Fibroblast of lung (primary cell): ENCODE measurements at regions not wholly inside any gene's neighbourhood (a gene's known extent, or its start where the extent isn't known, plus 50 kb on each side); places are given as distances from the start of the nearest gene placed in this dataset.
A peak's percentile ranks its signal among the peaks of the same experiment; 100 is the strongest.

Experiments
- DNase-seq, 2 donors: peaks; one replicate each; pipeline versions ENCODE4 v3.0.0 to v3.0.0-alpha.2; 2010; ENCODE audit warnings: low read depth in 2 of 2
- H2AFZ ChIP-seq: 2 replicates; pipeline ENCODE4 v1.5.1; 2012; ENCODE audit warnings: low read length, control low read depth, inconsistent platforms
- H3K27ac ChIP-seq: 2 replicates; pipeline ENCODE4 v1.5.1; 2011; ENCODE audit warnings: low read length, control low read depth; ENCODE audit not compliant: insufficient read depth
- H3K27me3 ChIP-seq: 2 replicates; pipeline ENCODE4 v1.5.1; 2011; ENCODE audit warnings: mild to moderate bottlenecking, low read length; ENCODE audit not compliant: control insufficient read depth, insufficient read depth
- H3K36me3 ChIP-seq: 2 replicates; pipeline ENCODE4 v1.5.1; 2011; ENCODE audit warnings: low read length; ENCODE audit not compliant: control insufficient read depth, insufficient read depth
- H3K4me1 ChIP-seq: 2 replicates; pipeline ENCODE4 v1.5.1; 2011; ENCODE audit warnings: low read length; ENCODE audit not compliant: control insufficient read depth, insufficient read depth; ENCODE audit errors: extremely low read depth
- H3K4me2 ChIP-seq: 2 replicates; pipeline ENCODE4 v1.5.1; 2011; ENCODE audit warnings: low read length, control low read depth; ENCODE audit not compliant: insufficient read depth; ENCODE audit errors: extremely low read depth
- H3K4me3 ChIP-seq, 4 experiments: fragments of 200-600 bp in 1 of 4; sonication (generic) in 1 of 4; replicated peaks in 1 of 4; 2 replicates each; pipeline ENCODE4 v1.5.1; 2011 to 2016; ENCODE audit warnings: low read length in 4 of 4, low read depth in 3 of 4, mild to moderate bottlenecking in 3 of 4, control low read depth in 2 of 4, inconsistent platforms in 1 of 4, mixed read lengths in 1 of 4; ENCODE audit not compliant: insufficient read depth in 1 of 4; ENCODE audit errors: control extremely low read depth in 1 of 4
- H3K79me2 ChIP-seq: 2 replicates; pipeline ENCODE4 v1.5.1; 2012; ENCODE audit warnings: mild to moderate bottlenecking, low read length, inconsistent platforms; ENCODE audit not compliant: control insufficient read depth, insufficient read depth
- H3K9ac ChIP-seq: 2 replicates; pipeline ENCODE4 v1.5.1; 2011; ENCODE audit warnings: mild to moderate bottlenecking, low read length, control low read depth; ENCODE audit not compliant: insufficient read depth
- H3K9me3 ChIP-seq: 2 replicates; pipeline ENCODE4 v1.5.1; 2012; ENCODE audit warnings: low read depth, low read length; ENCODE audit not compliant: control insufficient read depth, insufficient read depth
- H4K20me1 ChIP-seq: 2 replicates; pipeline ENCODE4 v1.5.1; 2011; ENCODE audit warnings: low read length; ENCODE audit not compliant: control insufficient read depth, insufficient read depth; ENCODE audit errors: extremely low read depth
- EZH2 ChIP-seq: IDR thresholded peaks from 2 replicates; pipeline ENCODE4 v1.5.1; 2012; ENCODE audit warnings: low read length, control low read depth, mild to moderate bottlenecking; ENCODE audit errors: missing control alignments
- TF ChIP-seq, protein P1 (sequence below), 2 donors: IDR thresholded peaks in 1 of 2; conservative IDR thresholded peaks in 1 of 2; 1 replicate in 1 of 2; 2 replicates in 1 of 2; pipeline ENCODE4 v1.5.1; 2011 to 2012; ENCODE audit warnings: low read length in 2 of 2, control low read depth in 1 of 2, inconsistent platforms in 1 of 2, low read depth in 1 of 2, mild to moderate bottlenecking in 1 of 2

DNA sequence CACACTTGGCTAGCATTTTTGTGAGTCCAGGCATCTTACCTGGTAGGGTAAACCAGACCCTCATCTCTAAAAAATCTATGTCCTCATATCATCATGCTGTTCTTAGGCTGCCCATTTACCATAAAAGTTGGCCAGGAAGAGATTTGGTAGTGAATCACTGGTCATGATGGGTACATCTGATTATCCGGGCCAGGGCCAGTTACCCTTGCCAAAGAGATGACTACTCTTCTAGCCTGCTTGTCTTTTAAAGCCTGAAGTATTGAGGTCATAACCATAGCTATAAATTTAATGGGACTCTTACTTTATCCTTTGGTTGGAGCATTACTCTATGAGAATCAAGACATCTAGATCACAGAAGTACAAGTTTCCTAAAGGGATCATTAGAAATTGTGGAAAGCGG, 276.8 kb downstream of the TENT5A start:
- DNase-seq: no peak
- H3K79me2 ChIP-seq: no peaks in the 10 kb centered on the region
- no peak overlapping the region for H3K4me3 ChIP-seq
- TF ChIP-seq EZH2: no peak
- TF ChIP-seq, protein P1, sequence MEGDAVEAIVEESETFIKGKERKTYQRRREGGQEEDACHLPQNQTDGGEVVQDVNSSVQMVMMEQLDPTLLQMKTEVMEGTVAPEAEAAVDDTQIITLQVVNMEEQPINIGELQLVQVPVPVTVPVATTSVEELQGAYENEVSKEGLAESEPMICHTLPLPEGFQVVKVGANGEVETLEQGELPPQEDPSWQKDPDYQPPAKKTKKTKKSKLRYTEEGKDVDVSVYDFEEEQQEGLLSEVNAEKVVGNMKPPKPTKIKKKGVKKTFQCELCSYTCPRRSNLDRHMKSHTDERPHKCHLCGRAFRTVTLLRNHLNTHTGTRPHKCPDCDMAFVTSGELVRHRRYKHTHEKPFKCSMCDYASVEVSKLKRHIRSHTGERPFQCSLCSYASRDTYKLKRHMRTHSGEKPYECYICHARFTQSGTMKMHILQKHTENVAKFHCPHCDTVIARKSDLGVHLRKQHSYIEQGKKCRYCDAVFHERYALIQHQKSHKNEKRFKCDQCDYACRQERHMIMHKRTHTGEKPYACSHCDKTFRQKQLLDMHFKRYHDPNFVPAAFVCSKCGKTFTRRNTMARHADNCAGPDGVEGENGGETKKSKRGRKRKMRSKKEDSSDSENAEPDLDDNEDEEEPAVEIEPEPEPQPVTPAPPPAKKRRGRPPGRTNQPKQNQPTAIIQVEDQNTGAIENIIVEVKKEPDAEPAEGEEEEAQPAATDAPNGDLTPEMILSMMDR (conservative IDR thresholded peaks at IDR 0.05 in 1 of 2, IDR thresholded peaks at IDR 0.05 in 1 of 2; ENCODE audit: low read depth in 1 of 2, low read length in 2 of 2): no peak
- no peak overlapping the region for H3K27ac ChIP-seq
- no peaks in the 10 kb centered on the region for H3K36me3 ChIP-seq
- no peaks in the 10 kb centered on the region for H3K4me1 ChIP-seq
- no peak overlapping the region for H3K9ac ChIP-seq
- H4K20me1 ChIP-seq: no peaks in the 10 kb centered on the region
- H3K4me2 ChIP-seq: no peak overlapping the region
- no peaks in the 10 kb centered on the region for H3K27me3 ChIP-seq
- H3K9me3 ChIP-seq: no peaks in the 10 kb centered on the region
- H2AFZ ChIP-seq: no peak overlapping the region

DNA sequence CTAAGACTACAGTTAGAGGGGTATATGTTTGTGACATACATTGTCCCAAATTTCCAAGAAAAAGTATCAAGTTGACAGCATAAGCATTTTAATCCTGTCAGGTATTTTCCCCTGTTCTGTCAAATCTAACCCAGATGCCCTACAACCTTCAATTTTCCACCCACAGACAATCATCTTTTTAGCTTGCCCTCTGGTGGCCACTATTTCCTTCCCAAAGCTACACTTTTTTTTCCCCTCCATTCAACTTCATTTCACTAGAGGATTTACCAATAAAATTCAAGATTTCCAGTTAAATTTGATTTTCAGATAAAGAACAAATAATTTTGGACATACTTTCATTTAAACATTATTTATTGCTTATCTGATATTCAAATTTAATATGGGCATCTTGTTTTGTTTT, 286.6 kb downstream of the TENT5A start:
- Histone ChIP-seq H3K36me3 (no peaks in the 10 kb centered on the region), H3K27ac (no peak overlapping the region), H3K27me3 (no peaks in the 10 kb centered on the region), H3K9me3 (no peaks in the 10 kb centered on the region), H3K4me3 (no peak overlapping the region), H3K9ac (no peak overlapping the region), H3K4me2 (no peak overlapping the region), H4K20me1 (no peaks in the 10 kb centered on the region), H3K79me2 (no peaks in the 10 kb centered on the region), H2AFZ (no peak overlapping the region), H3K4me1 (no peaks in the 10 kb centered on the region)
- TF ChIP-seq EZH2: no peak
- TF ChIP-seq, protein P1 (conservative IDR thresholded peaks at IDR 0.05 in 1 of 2, IDR thresholded peaks at IDR 0.05 in 1 of 2; ENCODE audit: low read depth in 1 of 2, low read length in 2 of 2): peak; percentile 51 to 72
- peak; percentile 16 to 34 for DNase-seq

DNA sequence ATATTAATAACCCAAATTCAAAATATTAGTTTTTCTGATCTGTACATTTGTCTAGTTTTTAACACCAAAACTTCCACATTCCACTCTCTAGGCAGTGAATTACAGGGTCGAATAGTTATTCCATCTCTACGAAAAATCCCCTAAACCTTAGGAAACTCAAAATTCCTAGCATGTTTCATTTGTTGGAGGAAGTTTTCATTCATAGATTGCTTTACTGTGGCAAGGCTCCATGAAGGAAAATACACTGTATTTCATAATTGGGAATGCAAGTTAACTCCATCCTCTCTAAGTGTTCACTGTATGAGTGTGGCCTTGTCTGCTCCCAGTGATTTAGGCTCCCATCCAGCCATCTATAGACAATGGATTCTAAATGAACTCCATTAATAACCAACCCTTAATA, 296.1 kb downstream of the TENT5A start:
- Histone ChIP-seq H3K36me3 (no peaks in the 10 kb centered on the region), H3K4me2 (no peak overlapping the region), H3K9me3 (no peaks in the 10 kb centered on the region), H3K27ac (no peak overlapping the region), H2AFZ (no peak overlapping the region), H3K27me3 (no peaks in the 10 kb centered on the region), H3K9ac (no peak overlapping the region), H4K20me1 (no peaks in the 10 kb centered on the region), H3K79me2 (no peaks in the 10 kb centered on the region), H3K4me3 (no peak overlapping the region), H3K4me1 (no peaks in the 10 kb centered on the region)
- DNase-seq: no peak
- TF ChIP-seq EZH2: no peak
- TF ChIP-seq, protein P1 (conservative IDR thresholded peaks at IDR 0.05 in 1 of 2, IDR thresholded peaks at IDR 0.05 in 1 of 2; ENCODE audit: low read depth in 1 of 2, low read length in 2 of 2): no peak
